ENCODE measurements at regions not wholly inside any gene's neighbourhood (a gene's known extent, or its start where the extent isn't known, plus 50 kb on each side); places are given as distances from the start of the nearest gene placed in this dataset.

DNA sequence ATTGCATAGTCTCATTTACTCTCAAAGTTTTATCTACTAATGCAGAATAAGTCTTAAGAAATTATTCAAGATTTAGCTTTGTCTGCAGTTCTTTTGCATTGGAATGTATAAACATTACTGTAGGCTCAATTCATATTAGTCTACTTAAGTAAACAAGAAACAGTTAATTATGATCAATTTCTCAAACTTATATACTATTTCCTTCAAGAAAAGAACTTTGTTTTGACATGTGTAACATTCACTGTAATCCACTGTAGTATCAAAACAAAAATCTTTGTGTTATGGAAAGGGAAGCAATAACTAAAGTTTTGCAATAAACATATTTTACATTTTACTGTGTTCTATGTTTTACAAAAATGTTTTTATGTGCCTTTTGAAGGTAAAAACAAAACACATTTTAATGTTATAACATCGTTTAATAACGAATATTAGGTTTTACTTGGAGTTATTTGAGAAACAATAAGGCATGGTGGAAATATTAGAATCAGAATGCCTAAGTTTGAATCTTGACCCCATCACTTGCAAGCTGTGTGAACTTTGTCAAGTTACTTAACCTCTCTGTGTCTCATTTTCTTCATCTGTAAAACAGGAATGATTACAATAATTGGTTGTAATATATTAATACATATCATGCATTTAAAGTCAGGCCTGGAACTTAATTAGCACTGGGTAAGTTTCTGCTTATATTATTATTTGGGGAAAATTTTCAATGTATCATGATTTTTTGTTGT lies 77.0 kb upstream of the DPH5 start (continued):
- TF ChIP-seq, protein P1, sequence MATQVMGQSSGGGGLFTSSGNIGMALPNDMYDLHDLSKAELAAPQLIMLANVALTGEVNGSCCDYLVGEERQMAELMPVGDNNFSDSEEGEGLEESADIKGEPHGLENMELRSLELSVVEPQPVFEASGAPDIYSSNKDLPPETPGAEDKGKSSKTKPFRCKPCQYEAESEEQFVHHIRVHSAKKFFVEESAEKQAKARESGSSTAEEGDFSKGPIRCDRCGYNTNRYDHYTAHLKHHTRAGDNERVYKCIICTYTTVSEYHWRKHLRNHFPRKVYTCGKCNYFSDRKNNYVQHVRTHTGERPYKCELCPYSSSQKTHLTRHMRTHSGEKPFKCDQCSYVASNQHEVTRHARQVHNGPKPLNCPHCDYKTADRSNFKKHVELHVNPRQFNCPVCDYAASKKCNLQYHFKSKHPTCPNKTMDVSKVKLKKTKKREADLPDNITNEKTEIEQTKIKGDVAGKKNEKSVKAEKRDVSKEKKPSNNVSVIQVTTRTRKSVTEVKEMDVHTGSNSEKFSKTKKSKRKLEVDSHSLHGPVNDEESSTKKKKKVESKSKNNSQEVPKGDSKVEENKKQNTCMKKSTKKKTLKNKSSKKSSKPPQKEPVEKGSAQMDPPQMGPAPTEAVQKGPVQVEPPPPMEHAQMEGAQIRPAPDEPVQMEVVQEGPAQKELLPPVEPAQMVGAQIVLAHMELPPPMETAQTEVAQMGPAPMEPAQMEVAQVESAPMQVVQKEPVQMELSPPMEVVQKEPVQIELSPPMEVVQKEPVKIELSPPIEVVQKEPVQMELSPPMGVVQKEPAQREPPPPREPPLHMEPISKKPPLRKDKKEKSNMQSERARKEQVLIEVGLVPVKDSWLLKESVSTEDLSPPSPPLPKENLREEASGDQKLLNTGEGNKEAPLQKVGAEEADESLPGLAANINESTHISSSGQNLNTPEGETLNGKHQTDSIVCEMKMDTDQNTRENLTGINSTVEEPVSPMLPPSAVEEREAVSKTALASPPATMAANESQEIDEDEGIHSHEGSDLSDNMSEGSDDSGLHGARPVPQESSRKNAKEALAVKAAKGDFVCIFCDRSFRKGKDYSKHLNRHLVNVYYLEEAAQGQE (IDR thresholded peaks at IDR 0.05; ENCODE audit: unreplicated experiment) = no peak
- TF ChIP-seq POLR2AphosphoS5 (IDR thresholded peaks at IDR 0.05; ENCODE audit: low read depth) = no peak

- no peak overlapping the region for H3K4me3 ChIP-seq
- H4K20me1 ChIP-seq (replicated peaks; ENCODE audit: insufficient read depth) = no peaks in the 10 kb centered on the region
- no peak for DNase-seq (ENCODE audit: low spot score)
- ATAC-seq = no peak
- H3K27ac ChIP-seq (ENCODE audit: low read depth) = no peak overlapping the region
- no peaks in the 10 kb centered on the region for H3K36me3 ChIP-seq (ENCODE audit: insufficient read depth)
- Mint-ChIP-seq H3K36me3 (ENCODE audit: low read depth) (no peaks in the 10 kb centered on the region), H3K4me1 (0 out of 3 replicates have a peak, but pooled peaks cover 3% of the 10 kb centered on the region), H3K27me3 (ENCODE audit: insufficient read depth, low read depth, poor library complexity) (peaks cover 3% of the 10 kb centered on the region), H3K27ac (no peak overlapping the region), H3K9me3 (no peaks in the 10 kb centered on the region), H3K4me3 (no peak overlapping the region)
- no peaks in the 10 kb centered on the region for H3K27me3 ChIP-seq (ENCODE audit: insufficient read depth)
- H3K9me2 ChIP-seq (ENCODE audit: insufficient read depth) = no peaks in the 10 kb centered on the region
- no peaks in the 10 kb centered on the region for H3F3A ChIP-seq (replicated peaks; ENCODE audit: low read depth)
- H3K4me1 ChIP-seq (ENCODE audit: insufficient read depth) = no peaks in the 10 kb centered on the region
- no peak overlapping the region for H3K4me2 ChIP-seq
- H2AFZ ChIP-seq = no peak overlapping the region
- H3K79me2 ChIP-seq (replicated peaks; ENCODE audit: insufficient read depth) = no peaks in the 10 kb centered on the region
- TF ChIP-seq STAT1 (IDR thresholded peaks at IDR 0.05; ENCODE audit: unreplicated experiment) = no peak
- no peak for TF ChIP-seq ZNF462 (CRISPR knock-in tag; IDR thresholded peaks at IDR 0.05)
- no peak for TF ChIP-seq POLR2AphosphoS5 (IDR thresholded peaks at IDR 0.05; ENCODE audit: low read depth)
- TF ChIP-seq EZH2phosphoT487 (IDR thresholded peaks at IDR 0.05; ENCODE audit: unreplicated experiment) = no peak
- TF ChIP-seq CTCF (conservative IDR thresholded peaks at IDR 0.05; ENCODE audit: low read depth in 2 of 2) = no peak
- no peak for TF ChIP-seq CREB1 (CRISPR knock-in tag; IDR thresholded peaks at IDR 0.05; ENCODE audit: low read depth)
- TF ChIP-seq, protein P1 (IDR thresholded peaks at IDR 0.05; ENCODE audit: unreplicated experiment) = no peak
- TF ChIP-seq ZNF331 (CRISPR knock-in tag; IDR thresholded peaks at IDR 0.05; ENCODE audit: low read depth) = no peak
- TF ChIP-seq JUNB (IDR thresholded peaks at IDR 0.05; ENCODE audit: unreplicated experiment) = no peak
These were observed 75.8 kb upstream of the DPH5 start for GRCh38 chr1:101101360-101101759.

All from GM23338 (cell line).